H1 (cell line): ENCODE measurements at regions not wholly inside any gene's neighbourhood (a gene's known extent, or its start where the extent isn't known, plus 50 kb on each side); places are given as distances from the start of the nearest gene placed in this dataset.

Experiments used
- EZH2 ChIP-seq: fragments of 200-600 bp; sonication (generic); IDR thresholded peaks from 2 replicates; pipeline ENCODE4 v1.7.1; 2012; ENCODE audit warnings: low read depth, mild to moderate bottlenecking, moderate library complexity, low read length, inconsistent platforms; ENCODE audit not compliant: severe bottlenecking
- NRF1 ChIP-seq: IDR thresholded peaks from 2 replicates; pipeline ENCODE4 v1.6.1; 2011; ENCODE audit warnings: mild to moderate bottlenecking, low read depth, low read length, improper control_type of control experiment

DNA sequence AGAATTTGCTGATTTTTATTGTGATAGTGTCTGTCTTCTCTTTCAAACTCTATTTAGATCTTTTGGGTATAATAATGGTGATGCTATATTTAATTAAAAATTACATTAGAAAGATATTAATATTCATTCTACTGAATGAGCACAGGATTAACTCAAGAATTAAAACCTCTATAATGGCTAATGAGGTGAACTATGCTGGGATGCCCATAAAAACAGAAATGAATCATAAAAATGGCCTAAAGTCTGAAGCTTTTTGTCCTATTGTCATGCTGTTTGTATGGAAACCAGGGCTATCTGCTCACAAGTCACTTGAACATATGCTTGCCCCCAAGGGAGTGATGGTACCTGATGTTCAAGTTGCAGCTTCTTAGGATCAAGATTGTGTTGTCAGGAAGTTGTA lies 76.2 kb upstream of the ICA1 start:
- TF ChIP-seq EZH2 (no peak), NRF1 (no peak)
